ENCODE measurements at regions not wholly inside any gene's neighbourhood (a gene's known extent, or its start where the extent isn't known, plus 50 kb on each side); places are given as distances from the start of the nearest gene placed in this dataset.
"Not testable (repeated sequence)": the region's sequence is repeated elsewhere in the genome, so short reads cannot be mapped to it uniquely, and the experiment has no call there.

- not testable (repeated sequence) for DNase-seq (ENCODE audit: low read depth, low spot score)
Measured at GRCh38 chr2:187610450-187610849, 56.2 kb upstream of the TFPI start.

DNA sequence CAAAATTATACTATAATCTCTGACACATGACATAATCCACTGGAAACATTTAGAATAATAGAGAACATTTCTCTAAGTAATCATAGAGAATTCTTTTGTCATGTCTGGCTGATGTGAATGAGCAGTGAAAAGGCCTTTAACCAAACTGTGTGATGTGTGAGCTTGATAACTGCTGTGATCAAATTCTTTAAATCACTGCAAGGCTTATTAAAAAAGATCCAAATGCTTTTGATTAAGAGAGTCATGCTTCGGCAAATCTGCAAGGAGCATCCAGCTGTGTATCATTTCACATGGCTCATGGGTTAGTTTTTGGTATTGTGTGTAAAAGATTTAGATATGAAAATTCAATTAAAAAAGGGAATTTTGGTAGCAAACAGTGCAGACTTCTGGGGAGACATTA is 58.6 kb upstream of the TFPI start:
- DNase-seq (ENCODE audit: low read depth, low spot score) = no peak

- peak; percentile 53 for DNase-seq (ENCODE audit: low read depth, low spot score)
Measured at GRCh38 chr2:187614756-187615155, 60.5 kb upstream of the TFPI start.

DNA sequence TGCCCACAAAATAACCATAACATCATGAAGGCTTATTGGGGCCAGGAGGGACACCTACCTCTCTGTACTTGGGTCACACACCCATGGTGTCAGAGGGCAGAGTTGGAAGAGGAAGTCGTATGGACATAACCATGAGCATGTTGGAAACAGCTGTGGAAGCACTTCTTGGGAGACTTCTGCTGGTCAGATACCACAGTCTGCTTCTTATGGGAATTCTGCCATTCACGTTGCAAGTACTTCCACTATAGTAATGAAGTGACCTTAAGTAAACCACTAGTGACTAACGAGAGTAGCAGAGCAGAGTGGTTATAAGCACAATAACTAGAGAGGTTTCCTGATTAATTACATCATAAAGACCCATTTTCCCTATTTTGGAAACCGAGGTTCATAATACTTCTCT is 61.1 kb upstream of the TFPI start:
- peak; percentile 2 for DNase-seq (ENCODE audit: low read depth, low spot score)

GRCh38 chr2:187615902-187616301 is 61.7 kb upstream of the TFPI start:
- DNase-seq (ENCODE audit: low read depth, low spot score) = no peak

- no peak for DNase-seq (ENCODE audit: low read depth, low spot score)
Measured at GRCh38 chr2:187617120-187617519, 62.9 kb upstream of the TFPI start.

- no peak for DNase-seq (ENCODE audit: low read depth, low spot score)
Measured at GRCh38 chr2:187617905-187618304, 63.7 kb upstream of the TFPI start.

DNA sequence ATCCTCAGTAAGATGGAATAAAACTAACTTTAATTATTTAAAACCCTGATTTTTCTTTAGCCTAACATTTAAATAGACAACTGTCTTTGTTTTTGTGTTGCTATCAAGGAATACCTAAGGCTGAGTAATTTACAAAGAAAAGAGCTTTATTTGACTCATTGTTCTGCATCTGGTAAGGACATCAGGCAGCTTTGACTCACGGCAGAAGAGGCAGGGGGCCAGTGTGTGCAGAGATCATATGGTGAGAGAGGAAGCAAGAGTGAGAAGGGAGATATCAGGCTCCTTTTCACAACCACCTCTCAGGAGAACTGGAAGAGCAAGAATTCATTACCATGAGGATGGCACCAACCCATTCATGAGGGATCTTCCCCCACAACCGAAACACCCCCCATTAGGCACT is 64.6 kb upstream of the TFPI start:
- DNase-seq (ENCODE audit: low read depth, low spot score) = peak; percentile 14

DNA sequence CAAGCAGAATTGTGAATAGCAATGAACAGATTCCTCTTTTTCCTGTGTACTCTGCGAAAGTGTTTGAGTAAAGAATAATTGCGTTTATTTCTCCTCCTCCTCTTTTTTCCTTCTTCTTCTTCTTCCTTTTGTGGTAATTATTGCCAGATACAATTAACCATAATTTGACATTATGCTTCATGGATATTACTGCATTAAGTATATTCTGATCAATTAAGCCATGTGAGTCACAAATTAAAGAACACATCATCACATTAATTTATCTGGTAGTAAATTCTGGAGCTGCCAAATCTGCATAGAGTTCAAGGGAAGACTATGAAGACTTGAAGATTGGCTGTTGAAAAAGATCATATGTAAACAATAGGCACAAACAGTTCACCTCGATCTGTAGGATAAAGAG is 72.9 kb upstream of the TFPI start:
- no peak for DNase-seq (ENCODE audit: low read depth, low spot score)

DNA sequence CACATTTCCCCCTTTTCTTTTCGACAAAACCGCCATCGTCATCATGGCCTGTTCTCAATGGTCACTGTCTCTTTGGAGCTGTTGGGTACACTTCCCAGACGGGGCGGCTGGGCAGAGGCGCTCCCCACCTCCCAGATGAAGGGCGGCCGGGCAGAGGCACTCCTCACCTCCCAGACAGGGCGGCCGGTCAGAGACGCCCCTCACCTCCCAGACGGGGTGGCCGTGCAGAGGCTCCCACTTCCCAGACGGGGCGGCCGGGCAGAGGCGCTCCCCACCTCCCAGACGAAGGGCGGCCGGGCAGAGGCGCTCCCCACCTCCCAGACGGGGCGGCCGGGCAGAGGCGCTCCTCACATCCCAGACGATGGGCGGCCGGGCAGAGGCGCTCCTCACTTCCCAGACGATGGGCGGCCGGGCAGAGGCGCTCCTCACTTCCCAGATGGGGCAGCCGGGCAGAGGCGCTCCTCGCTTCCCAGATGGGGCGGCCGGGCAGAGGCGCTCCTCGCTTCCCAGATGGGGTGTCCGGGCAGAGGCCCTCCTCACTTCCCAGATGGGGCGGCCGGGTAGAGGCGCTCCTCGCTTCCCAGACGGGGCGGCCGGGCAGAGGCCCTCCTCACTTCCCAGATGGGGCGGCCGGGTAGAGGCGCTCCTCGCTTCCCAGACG is 82.6 kb upstream of the TFPI start:
- DNase-seq (ENCODE audit: low read depth, low spot score) = not testable (repeated sequence)

- not testable (repeated sequence) for DNase-seq (ENCODE audit: low read depth, low spot score)
Measured at GRCh38 chr2:187637392-187637740, 83.1 kb upstream of the TFPI start.

- not testable (repeated sequence) for DNase-seq (ENCODE audit: low read depth, low spot score)
Measured at GRCh38 chr2:187637771-187638170, 83.5 kb upstream of the TFPI start.

DNA sequence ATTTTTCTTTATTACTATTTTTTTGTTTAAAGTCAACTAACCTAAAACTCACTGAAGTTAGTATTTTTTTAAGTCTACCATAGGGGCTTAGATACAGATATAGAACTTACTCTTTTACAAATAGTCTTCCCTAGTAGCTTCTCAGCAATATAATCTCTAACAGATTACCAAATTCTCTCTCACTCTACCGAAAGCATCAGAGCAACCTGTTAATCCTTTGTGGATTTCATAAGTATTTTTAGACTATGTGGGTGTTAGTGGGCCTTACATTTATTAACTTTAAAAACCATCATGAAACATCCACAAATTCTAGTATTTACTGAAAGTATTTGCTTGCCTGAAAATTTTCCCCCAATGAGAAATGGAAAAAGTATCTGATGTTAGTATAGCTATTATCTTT is 84.6 kb upstream of the TFPI start:
- no peak for DNase-seq (ENCODE audit: low read depth, low spot score)

DNA sequence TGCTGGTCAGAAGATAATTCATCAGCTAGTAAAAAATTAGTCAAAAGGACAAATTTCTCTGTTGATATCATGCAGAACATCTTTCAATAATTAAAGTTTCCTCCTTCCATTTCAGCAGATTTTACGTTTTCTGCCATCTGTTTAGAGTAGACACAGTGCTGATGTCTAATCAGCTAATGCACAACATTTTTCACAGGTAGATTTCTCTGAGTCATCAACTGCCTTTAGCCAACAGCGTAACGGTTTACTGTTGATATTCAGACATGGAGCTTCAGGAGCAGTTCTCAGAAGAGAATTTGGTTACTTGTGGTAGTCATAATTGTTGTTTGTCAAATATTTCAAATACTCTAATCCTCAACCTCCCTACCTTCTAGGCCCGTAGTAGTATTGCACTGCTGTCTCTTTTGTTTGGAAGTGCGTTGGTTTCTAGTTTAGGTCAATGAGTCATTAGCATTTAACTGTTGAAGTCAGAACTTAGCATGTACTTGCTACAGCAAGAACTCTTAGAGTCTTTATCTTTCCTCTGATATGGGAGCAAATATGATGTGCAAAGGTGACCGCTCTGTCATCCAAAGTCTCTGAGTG is 86.8 kb upstream of the TFPI start:
- DNase-seq (ENCODE audit: low read depth, low spot score) = no peak

- no peak for DNase-seq (ENCODE audit: low read depth, low spot score)
Measured at GRCh38 chr2:187642498-187642897, 88.3 kb upstream of the TFPI start.

DNA sequence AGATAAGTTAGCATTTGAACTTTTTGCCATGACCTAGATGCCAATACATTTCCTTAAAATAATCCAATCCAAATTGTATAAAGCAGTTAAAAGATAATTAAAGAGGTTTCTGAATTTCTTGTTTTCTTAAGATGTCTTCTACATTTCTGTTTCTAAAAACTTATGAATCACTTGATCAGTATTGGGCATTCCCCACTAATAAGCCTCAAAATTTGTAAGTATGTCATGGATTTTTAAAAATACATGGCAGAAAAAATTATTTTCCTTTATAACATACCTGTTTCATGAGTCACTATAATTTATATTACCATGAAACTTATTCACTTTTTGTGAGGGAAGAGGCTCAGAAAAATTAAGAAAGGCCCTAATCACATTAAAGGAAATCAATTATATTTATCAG is 90.3 kb upstream of the TFPI start:
- DNase-seq (ENCODE audit: low read depth, low spot score) = no peak

DNA sequence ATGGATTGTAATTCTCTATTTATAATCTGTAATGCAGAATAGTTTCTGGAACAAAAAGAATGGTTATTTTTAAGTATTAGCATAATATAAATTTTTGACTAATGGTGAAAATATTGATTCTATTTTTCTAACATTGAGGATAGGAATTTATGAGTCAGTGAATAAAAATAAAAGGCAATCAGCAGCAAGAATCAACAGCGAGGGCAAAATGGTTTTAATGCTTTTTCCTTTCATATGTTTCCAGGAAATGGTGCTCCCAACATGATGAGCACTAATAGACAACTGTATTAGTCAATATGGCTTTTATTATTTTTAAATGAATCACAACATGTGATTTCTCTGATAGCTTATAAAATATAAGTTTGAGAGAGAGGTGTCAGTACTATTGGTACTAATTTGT is 90.7 kb upstream of the TFPI start:
- no peak for DNase-seq (ENCODE audit: low read depth, low spot score)

GRCh38 chr2:187646556-187646955 is 92.3 kb upstream of the TFPI start:
- no peak for DNase-seq (ENCODE audit: low read depth, low spot score)

DNA sequence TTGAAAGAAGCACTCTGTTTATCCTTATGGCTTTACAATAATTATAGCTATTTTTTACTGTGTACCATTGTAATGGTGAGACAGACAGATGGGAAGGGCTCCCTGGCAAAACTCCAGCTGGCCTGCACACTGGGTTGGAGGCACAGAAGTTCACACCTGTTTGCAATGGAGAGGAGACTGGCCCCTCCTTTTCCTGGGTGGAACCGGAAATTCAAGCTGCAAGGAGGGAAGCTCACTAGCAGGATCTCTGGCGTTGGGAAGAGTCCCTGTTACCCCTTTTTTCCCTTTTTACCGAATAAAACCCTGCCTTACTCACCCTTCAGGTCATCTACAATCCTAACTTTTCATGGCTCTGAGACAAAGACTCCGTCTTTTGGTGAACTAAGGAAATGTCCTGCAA is 100.3 kb upstream of the TFPI start:
- DNase-seq (ENCODE audit: low read depth, low spot score) = no peak

DNA sequence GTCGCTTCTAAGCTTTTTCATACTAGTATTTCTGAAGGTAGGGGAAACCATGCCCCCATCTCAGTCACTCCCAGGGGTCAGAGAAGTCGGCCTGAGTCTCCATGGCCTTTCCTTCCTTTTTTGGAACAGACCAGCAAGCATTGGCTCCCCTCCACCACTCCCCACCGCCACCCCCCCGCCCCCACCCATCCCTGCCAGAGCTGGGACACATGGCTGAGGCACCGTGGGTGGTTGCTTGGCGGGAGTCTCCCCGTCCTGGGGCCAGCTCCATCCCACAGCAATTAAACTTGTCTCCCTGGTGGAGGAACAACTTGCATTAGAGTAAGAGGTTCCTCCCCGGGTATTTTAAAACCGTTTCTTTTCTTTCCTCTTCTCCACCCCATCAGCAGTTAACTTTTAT is 100.8 kb upstream of the TFPI start:
- no peak for DNase-seq (ENCODE audit: low read depth, low spot score)

GRCh38 chr2:187656123-187656522 is 101.9 kb upstream of the TFPI start:
- no peak for DNase-seq (ENCODE audit: low read depth, low spot score)

DNA sequence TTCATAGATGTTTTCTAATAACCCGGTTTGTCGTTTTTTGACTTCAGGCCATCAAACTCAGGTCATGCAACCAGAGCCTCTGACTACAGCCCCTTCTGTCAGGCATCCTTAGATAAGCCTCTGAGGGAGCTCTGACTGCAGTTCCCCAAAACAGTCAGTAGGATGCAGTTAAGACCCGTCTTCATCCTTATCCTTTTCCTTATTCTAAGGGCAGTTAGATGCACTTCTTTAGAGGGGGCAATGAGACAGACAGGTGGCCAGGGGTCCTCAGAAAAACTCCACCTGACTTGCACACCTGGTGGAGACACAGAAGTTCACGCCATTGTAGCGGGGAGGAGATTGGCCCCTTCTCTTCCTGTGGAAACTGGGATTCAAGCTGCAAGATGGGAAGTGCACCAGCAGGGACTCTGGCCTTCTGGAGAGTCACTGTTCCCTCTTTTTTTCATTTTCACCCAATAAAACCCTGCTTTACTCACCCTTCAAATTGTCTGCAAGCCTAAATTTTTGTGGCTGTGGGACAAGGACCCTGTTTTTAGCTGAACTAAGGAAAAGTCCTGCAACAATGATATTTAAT is 104.8 kb upstream of the TFPI start:
- DNase-seq (ENCODE audit: low read depth, low spot score) = peak; percentile 21

DNA sequence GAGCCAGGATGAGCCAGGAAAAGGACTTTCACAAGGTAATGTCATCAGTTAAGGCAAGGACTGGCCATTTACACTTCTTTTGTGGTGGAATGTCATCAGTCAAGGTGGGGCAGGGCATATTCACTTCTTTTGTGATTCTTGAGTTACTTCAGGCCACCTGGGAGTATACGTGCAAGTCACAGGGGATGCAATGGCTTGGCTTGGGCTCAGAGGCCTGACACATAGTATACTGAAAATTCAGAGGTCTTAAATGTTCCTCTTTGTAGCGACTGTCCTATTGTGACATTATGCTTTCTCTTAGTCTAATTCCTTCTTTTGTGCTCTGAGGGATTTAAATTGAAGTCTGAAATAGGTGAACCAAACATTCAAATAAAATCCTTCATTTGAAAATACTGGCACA is 121.8 kb upstream of the TFPI start:
- not testable (repeated sequence) for DNase-seq (ENCODE audit: low read depth, low spot score)

GRCh38 chr2:187679454-187679853 is 125.2 kb upstream of the TFPI start:
- DNase-seq (ENCODE audit: low read depth, low spot score) = peak; percentile 5
